ENCODE measurements at regions not wholly inside any gene's neighbourhood (a gene's known extent, or its start where the extent isn't known, plus 50 kb on each side); places are given as distances from the start of the nearest gene placed in this dataset.

DNA sequence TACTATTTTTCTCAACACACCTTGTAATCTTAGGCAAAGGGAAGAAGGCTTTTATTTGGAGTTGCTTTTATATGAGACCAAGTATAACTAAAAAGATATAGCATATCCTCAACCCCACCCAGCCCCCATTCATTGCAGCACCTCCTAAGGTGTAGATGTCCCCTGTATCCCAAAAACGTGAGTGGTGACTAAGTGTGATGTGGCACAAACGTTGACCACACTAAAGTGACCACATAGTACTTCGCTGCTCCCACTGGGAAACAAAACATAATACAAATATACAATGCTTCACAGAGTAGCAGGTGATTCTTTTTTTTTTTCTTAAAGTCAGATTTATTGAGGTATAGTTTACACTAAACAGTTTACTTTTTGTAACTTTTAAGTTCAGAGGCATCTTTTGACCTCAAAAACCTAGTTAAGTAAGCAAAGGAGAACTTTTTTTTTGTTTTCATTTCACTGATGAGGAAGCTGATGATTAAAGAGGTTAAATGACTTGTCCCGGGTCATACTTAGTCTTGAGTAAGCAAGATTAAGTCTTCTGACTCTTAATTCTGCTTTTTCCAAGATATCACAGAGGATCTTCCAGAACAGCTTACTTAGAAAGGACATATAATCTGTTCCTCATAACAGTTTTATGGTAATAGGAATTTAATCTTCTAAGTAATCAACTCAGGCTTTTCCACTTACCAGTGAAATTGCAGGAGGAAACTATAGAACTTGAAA is 245.2 kb upstream of the PLEKHG7 start:
- TF ChIP-seq, protein P1, sequence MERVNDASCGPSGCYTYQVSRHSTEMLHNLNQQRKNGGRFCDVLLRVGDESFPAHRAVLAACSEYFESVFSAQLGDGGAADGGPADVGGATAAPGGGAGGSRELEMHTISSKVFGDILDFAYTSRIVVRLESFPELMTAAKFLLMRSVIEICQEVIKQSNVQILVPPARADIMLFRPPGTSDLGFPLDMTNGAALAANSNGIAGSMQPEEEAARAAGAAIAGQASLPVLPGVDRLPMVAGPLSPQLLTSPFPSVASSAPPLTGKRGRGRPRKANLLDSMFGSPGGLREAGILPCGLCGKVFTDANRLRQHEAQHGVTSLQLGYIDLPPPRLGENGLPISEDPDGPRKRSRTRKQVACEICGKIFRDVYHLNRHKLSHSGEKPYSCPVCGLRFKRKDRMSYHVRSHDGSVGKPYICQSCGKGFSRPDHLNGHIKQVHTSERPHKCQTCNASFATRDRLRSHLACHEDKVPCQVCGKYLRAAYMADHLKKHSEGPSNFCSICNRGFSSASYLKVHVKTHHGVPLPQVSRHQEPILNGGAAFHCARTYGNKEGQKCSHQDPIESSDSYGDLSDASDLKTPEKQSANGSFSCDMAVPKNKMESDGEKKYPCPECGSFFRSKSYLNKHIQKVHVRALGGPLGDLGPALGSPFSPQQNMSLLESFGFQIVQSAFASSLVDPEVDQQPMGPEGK (CRISPR knock-in tag; IDR thresholded peaks at IDR 0.05; ENCODE audit: borderline replicate concordance) = no peak
- no peak for TF ChIP-seq ESRRG (CRISPR knock-in tag; IDR thresholded peaks at IDR 0.05)
- TF ChIP-seq ZFP30 (CRISPR knock-in tag; IDR thresholded peaks at IDR 0.05) = no peak
- TF ChIP-seq, protein P2, sequence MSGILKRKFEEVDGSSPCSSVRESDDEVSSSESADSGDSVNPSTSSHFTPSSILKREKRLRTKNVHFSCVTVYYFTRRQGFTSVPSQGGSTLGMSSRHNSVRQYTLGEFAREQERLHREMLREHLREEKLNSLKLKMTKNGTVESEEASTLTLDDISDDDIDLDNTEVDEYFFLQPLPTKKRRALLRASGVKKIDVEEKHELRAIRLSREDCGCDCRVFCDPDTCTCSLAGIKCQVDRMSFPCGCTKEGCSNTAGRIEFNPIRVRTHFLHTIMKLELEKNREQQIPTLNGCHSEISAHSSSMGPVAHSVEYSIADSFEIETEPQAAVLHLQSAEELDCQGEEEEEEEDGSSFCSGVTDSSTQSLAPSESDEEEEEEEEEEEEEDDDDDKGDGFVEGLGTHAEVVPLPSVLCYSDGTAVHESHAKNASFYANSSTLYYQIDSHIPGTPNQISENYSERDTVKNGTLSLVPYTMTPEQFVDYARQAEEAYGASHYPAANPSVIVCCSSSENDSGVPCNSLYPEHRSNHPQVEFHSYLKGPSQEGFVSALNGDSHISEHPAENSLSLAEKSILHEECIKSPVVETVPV (CRISPR knock-in tag; IDR thresholded peaks at IDR 0.05) = no peak
- TF ChIP-seq ZNF8 (CRISPR knock-in tag; IDR thresholded peaks at IDR 0.05) = no peak
- TF ChIP-seq ZC3H10 (CRISPR knock-in tag; IDR thresholded peaks at IDR 0.05) = no peak

Measured in SK-N-SH treated with all-trans-retinoic acid at 6 μM for 48 hours (cell line).